ENCODE measurements at regions not wholly inside any gene's neighbourhood (a gene's known extent, or its start where the extent isn't known, plus 50 kb on each side); places are given as distances from the start of the nearest gene placed in this dataset.
"Not testable (repeated sequence)": the region's sequence is repeated elsewhere in the genome, so short reads cannot be mapped to it uniquely, and the experiment has no call there.

- no peak for DNase-seq (ENCODE audit: low read depth, low spot score)
Observed at GRCh38 chrY:16108839-16109238, 1584.5 kb downstream of the NLGN4Y start.

- not testable (repeated sequence) for DNase-seq (ENCODE audit: low read depth, low spot score)
Observed at GRCh38 chrY:16120096-16120495, 1595.8 kb downstream of the NLGN4Y start.

- DNase-seq (ENCODE audit: low read depth, low spot score), result no peak
Observed at GRCh38 chrY:16121988-16122387, 1597.7 kb downstream of the NLGN4Y start.

GRCh38 chrY:16124630-16125317 lies 1600.4 kb downstream of the NLGN4Y start:
- DNase-seq (ENCODE audit: low read depth, low spot score), result no peak

GRCh38 chrY:16136581-16137298 lies 1612.4 kb downstream of the NLGN4Y start:
- peak; percentile 47 for DNase-seq (ENCODE audit: low read depth, low spot score)

GRCh38 chrY:16157801-16158200 lies 1633.5 kb downstream of the NLGN4Y start:
- DNase-seq (ENCODE audit: low read depth, low spot score), result no peak

GRCh38 chrY:16175740-16176139 lies 1651.4 kb downstream of the NLGN4Y start:
- not testable (repeated sequence) for DNase-seq (ENCODE audit: low read depth, low spot score)

GRCh38 chrY:16205482-16205881 lies 1674.5 kb downstream of the CDY2B start:
- not testable (repeated sequence) for DNase-seq (ENCODE audit: low read depth, low spot score)

- DNase-seq (ENCODE audit: low read depth, low spot score), result not testable (repeated sequence)
Observed at GRCh38 chrY:16243322-16243721, 1636.7 kb downstream of the CDY2B start.

- DNase-seq (ENCODE audit: low read depth, low spot score), result not testable (repeated sequence)
Observed at GRCh38 chrY:16254551-16255295, 1625.3 kb downstream of the CDY2B start.

- not testable (repeated sequence) for DNase-seq (ENCODE audit: low read depth, low spot score)
Observed at GRCh38 chrY:16255778-16256177, 1624.2 kb downstream of the CDY2B start.

Data from iPS DF 19.7 (cell line).